LHCN-M2 (cell line): ENCODE measurements at regions not wholly inside any gene's neighbourhood (a gene's known extent, or its start where the extent isn't known, plus 50 kb on each side); places are given as distances from the start of the nearest gene placed in this dataset.

ENCODE experiments used
- DNase-seq: peaks from one replicate; pipeline ENCODE4 v3.0.0-alpha.2; 2012; ENCODE audit warnings: low read depth

GRCh38 chr10:124184208-124184830 is 90.9 kb upstream of the CHST15 start:
- DNase-seq: no peak

- no peak for DNase-seq
Observed at GRCh38 chr10:124183617-124184016, 90.2 kb upstream of the CHST15 start.

- no peak for DNase-seq
Observed at GRCh38 chr10:124182088-124182541, 88.7 kb upstream of the CHST15 start.

GRCh38 chr10:124181656-124182055 is 88.3 kb upstream of the CHST15 start:
- DNase-seq: no peak

GRCh38 chr10:124180947-124181549 is 87.7 kb upstream of the CHST15 start:
- peak; percentile 79 for DNase-seq

GRCh38 chr10:124180044-124180745 is 86.8 kb upstream of the CHST15 start:
- DNase-seq: no peak

GRCh38 chr10:124179308-124180043 is 86.1 kb upstream of the CHST15 start:
- no peak for DNase-seq

- no peak for DNase-seq
Observed at GRCh38 chr10:124177180-124177518, 83.8 kb upstream of the CHST15 start.

GRCh38 chr10:124176349-124177179 is 83.2 kb upstream of the CHST15 start:
- DNase-seq: peak; percentile 59

- DNase-seq: no peak
Observed at GRCh38 chr10:124175701-124176348, 82.4 kb upstream of the CHST15 start.

GRCh38 chr10:124174673-124175645 is 81.6 kb upstream of the CHST15 start:
- no peak for DNase-seq

- DNase-seq: no peak
Observed at GRCh38 chr10:124174071-124174566, 80.7 kb upstream of the CHST15 start.

- no peak for DNase-seq
Observed at GRCh38 chr10:124173298-124173900, 80.0 kb upstream of the CHST15 start.

GRCh38 chr10:124172181-124172916 is 79.0 kb upstream of the CHST15 start:
- no peak for DNase-seq

GRCh38 chr10:124171561-124171960 is 78.2 kb upstream of the CHST15 start:
- DNase-seq: no peak

- no peak for DNase-seq
Observed at GRCh38 chr10:124170631-124171030, 77.2 kb upstream of the CHST15 start.

- no peak for DNase-seq
Observed at GRCh38 chr10:124168991-124169802, 75.8 kb upstream of the CHST15 start.
